ENCODE measurements at regions not wholly inside any gene's neighbourhood (a gene's known extent, or its start where the extent isn't known, plus 50 kb on each side); places are given as distances from the start of the nearest gene placed in this dataset.

DNA sequence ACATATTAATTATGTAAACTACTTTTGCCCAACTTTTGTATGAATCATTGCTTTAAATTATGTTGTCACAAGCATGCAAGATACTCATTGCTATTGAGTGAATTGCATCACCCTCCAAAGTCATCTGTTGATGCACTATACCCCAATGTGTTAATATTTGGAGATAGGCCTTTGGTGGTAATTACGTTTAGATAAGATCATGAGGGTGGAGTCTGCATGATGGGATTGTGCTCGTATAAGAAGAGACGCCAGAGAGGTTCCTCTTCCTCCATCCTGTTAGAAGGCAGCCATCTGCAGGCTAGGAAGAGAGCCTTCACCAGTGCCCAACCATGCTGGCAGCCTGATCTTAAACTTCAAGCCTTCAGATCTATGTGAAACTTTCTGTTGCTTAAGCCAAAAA lies 95.3 kb upstream of the MAGI2 start:
- no peak for TF ChIP-seq CTCF (IDR thresholded peaks at IDR 0.05)
- TF ChIP-seq POLR2A (IDR thresholded peaks at IDR 0.05): no peak

All from right lobe of liver (tissue), 4 donors.